SK-N-SH treated with all-trans-retinoic acid at 6 μM for 48 hours (cell line): ENCODE measurements at regions not wholly inside any gene's neighbourhood (a gene's known extent, or its start where the extent isn't known, plus 50 kb on each side); places are given as distances from the start of the nearest gene placed in this dataset.

Experiments used
- ATAC-seq: fragments of 200-7000 bp; cut with Tn5 transposase; 3 replicates; pipeline ENCODE4 v1.9.1; 2020; ENCODE audit warnings: mild to moderate bottlenecking, moderate library complexity
- BACH2 ChIP-seq: fragments of 250-450 bp; sonication (Bioruptor Pico); IDR thresholded peaks from 2 replicates; pipeline ENCODE4 v1.9.0; 2021; ENCODE audit warnings: mild to moderate bottlenecking, borderline replicate concordance
- CREB5 ChIP-seq: fragments of 250-450 bp; sonication (Bioruptor Pico); IDR thresholded peaks from 2 replicates; pipeline ENCODE4 v1.5.1; 2020; ENCODE audit warnings: low read depth, mild to moderate bottlenecking, moderate library complexity
- CSDC2 ChIP-seq: fragments of 250-450 bp; sonication (Bioruptor Pico); IDR thresholded peaks from 2 replicates; pipeline ENCODE4 v1.5.0; 2020; ENCODE audit warnings: mild to moderate bottlenecking, moderate library complexity
- CSRNP3 ChIP-seq: fragments of 250-450 bp; sonication (Bioruptor Pico); IDR thresholded peaks from 2 replicates; pipeline ENCODE4 v1.5.1; 2021; ENCODE audit warnings: mild to moderate bottlenecking, moderate library complexity
- ESRRG ChIP-seq: fragments of 250-450 bp; sonication (Bioruptor Pico); IDR thresholded peaks from 2 replicates; pipeline ENCODE4 v1.6.1; 2021; ENCODE audit warnings: mild to moderate bottlenecking
- GLIS3 ChIP-seq: fragments of 250-450 bp; sonication (Bioruptor Pico); IDR thresholded peaks from 2 replicates; pipeline ENCODE4 v1.5.0; 2020; ENCODE audit warnings: mild to moderate bottlenecking, moderate library complexity
- ISL1 ChIP-seq: fragments of 250-450 bp; sonication (Bioruptor Pico); IDR thresholded peaks from 2 replicates; pipeline ENCODE4 v2.1.2; 2022; ENCODE audit warnings: mild to moderate bottlenecking, moderate library complexity
- PATZ1 ChIP-seq: fragments of 250-450 bp; sonication (Bioruptor Pico); IDR thresholded peaks from 2 replicates; pipeline ENCODE4 v1.8.0; 2020; ENCODE audit warnings: mild to moderate bottlenecking, moderate library complexity, borderline replicate concordance
- POU6F1 ChIP-seq: fragments of 250-450 bp; sonication (Bioruptor Pico); IDR thresholded peaks from 2 replicates; pipeline ENCODE4 v1.8.0; 2021; ENCODE audit warnings: low read depth, mild to moderate bottlenecking, moderate library complexity, borderline replicate concordance
- PPARA ChIP-seq: fragments of 250-450 bp; sonication (Bioruptor Pico); IDR thresholded peaks from 2 replicates; pipeline ENCODE4 v1.5.0; 2020; ENCODE audit warnings: mild to moderate bottlenecking, borderline replicate concordance
- RARB ChIP-seq: fragments of 250-450 bp; sonication (Bioruptor Pico); IDR thresholded peaks from 2 replicates; pipeline ENCODE4 v1.8.0; 2021; ENCODE audit warnings: mild to moderate bottlenecking, moderate library complexity
- SNAI2 ChIP-seq: fragments of 250-450 bp; sonication (Bioruptor Pico); IDR thresholded peaks from 2 replicates; pipeline ENCODE4 v1.5.0; 2020; ENCODE audit warnings: mild to moderate bottlenecking, moderate library complexity
- TCF4 ChIP-seq: fragments of 250-450 bp; sonication (Bioruptor Pico); IDR thresholded peaks from 2 replicates; pipeline ENCODE4 v1.8.0; 2021; ENCODE audit warnings: mild to moderate bottlenecking, moderate library complexity, borderline replicate concordance
- TOX ChIP-seq: fragments of 250-450 bp; sonication (Bioruptor Pico); IDR thresholded peaks from 2 replicates; pipeline ENCODE4 v1.8.0; 2021; ENCODE audit warnings: mild to moderate bottlenecking, moderate library complexity, borderline replicate concordance
- TSHZ2 ChIP-seq: fragments of 250-450 bp; sonication (Bioruptor Pico); IDR thresholded peaks from 2 replicates; pipeline ENCODE4 v1.5.0; 2020; ENCODE audit warnings: mild to moderate bottlenecking, moderate library complexity
- ZFP3 ChIP-seq: fragments of 250-450 bp; sonication (Bioruptor Pico); IDR thresholded peaks from 2 replicates; pipeline ENCODE4 v1.5.0; 2020; ENCODE audit warnings: mild to moderate bottlenecking, moderate library complexity
- ZFP30 ChIP-seq: fragments of 450-650 bp; formaldehyde crosslinking; IDR thresholded peaks from 2 replicates; pipeline ENCODE4 v1.5.0; 2022; ENCODE audit warnings: mild to moderate bottlenecking, moderate library complexity
- ZNF565 ChIP-seq: fragments of 450-650 bp; formaldehyde crosslinking; conservative IDR thresholded peaks from 2 replicates; pipeline ENCODE4 v1.5.0; 2020; ENCODE audit warnings: low read depth, mild to moderate bottlenecking, moderate library complexity
- ZNF70 ChIP-seq: fragments of 450-650 bp; formaldehyde crosslinking; IDR thresholded peaks from 2 replicates; pipeline ENCODE4 v1.5.0; 2020; ENCODE audit warnings: mild to moderate bottlenecking, moderate library complexity
- ZNF8 ChIP-seq: fragments of 450-650 bp; formaldehyde crosslinking; IDR thresholded peaks from 2 replicates; pipeline ENCODE4 v1.5.0; 2020; ENCODE audit warnings: mild to moderate bottlenecking, moderate library complexity

GRCh38 chr11:112454841-112455240 lies 194.2 kb upstream of the PLET1 start:
- no peak for ATAC-seq
- TF ChIP-seq SNAI2, result no peak
- TF ChIP-seq, all 23 proteins: peak for 0

- ATAC-seq, result peak; percentile 24; the same call in 1 of the 3 replicates
- TF ChIP-seq BACH2 (CRISPR knock-in tag) (no peak), POU6F1 (CRISPR knock-in tag) (no peak), ISL1 (CRISPR knock-in tag) (0 out of 2 replicates have a peak, but pooled peaks have one; percentile 16)
Observed at GRCh38 chr11:112455791-112456190, 195.1 kb upstream of the PLET1 start.

- no peak for ATAC-seq
Observed at GRCh38 chr11:112457532-112457931, 196.9 kb upstream of the PLET1 start.

More at GRCh38 chr11:112457532-112457931, 196.9 kb upstream of the PLET1 start:
- TF ChIP-seq ZNF70, result no peak
- TF ChIP-seq TSHZ2 (CRISPR knock-in tag), result no peak
- no peak for TF ChIP-seq RARB
- TF ChIP-seq ZFP3 (CRISPR knock-in tag), result no peak
- no peak for TF ChIP-seq ZFP30 (CRISPR knock-in tag)
- TF ChIP-seq ESRRG (CRISPR knock-in tag), result no peak
- TF ChIP-seq ZNF565 (CRISPR knock-in tag), result no peak
- no peak for TF ChIP-seq TCF4
- TF ChIP-seq ZNF8 (CRISPR knock-in tag), result no peak
- TF ChIP-seq CREB5, result no peak
- TF ChIP-seq PATZ1 (CRISPR knock-in tag), result no peak
- TF ChIP-seq PPARA (CRISPR knock-in tag), result no peak
- TF ChIP-seq CSRNP3 (CRISPR knock-in tag), result no peak
- no peak for TF ChIP-seq CSDC2 (CRISPR knock-in tag)
- no peak for TF ChIP-seq TOX (CRISPR knock-in tag)
- no peak for TF ChIP-seq GLIS3 (CRISPR knock-in tag)
- TF ChIP-seq ISL1 (CRISPR knock-in tag), result no peak
- TF ChIP-seq, all 23 proteins: peak for 0
